22Rv1 (cell line): ENCODE measurements at regions not wholly inside any gene's neighbourhood (a gene's known extent, or its start where the extent isn't known, plus 50 kb on each side); places are given as distances from the start of the nearest gene placed in this dataset.

Experiments used
- ZFX ChIP-seq: fragments of 450-650 bp; IDR thresholded peaks from 2 replicates; pipeline ENCODE4 v1.6.1; 2017; ENCODE audit warnings: antibody characterized with exemption, borderline replicate concordance
- TF ChIP-seq, protein P1 (sequence below): fragments of 450-650 bp; IDR thresholded peaks from 2 replicates; pipeline ENCODE4 v1.5.1; 2017; ENCODE audit warnings: mild to moderate bottlenecking

DNA sequence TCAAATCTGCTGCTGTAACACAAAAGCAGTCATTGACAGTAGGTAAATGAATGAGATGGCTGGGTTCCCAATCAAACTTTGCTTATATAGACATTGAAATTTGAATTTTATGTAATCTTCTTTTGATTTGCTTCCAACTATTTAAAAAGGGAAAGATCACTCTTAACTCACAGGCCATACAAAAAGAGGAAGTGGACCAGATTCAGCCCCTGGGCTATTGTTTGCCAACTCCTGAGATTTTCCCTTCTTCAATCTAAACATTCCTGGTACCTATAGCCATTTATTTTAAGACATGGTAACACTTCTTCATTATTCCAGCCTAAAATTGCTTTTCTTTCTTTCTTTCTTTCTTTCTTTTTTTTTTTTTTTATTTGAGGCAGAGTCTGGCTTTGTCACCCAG is 260.6 kb downstream of the TFAP2A start:
- TF ChIP-seq, protein P1, sequence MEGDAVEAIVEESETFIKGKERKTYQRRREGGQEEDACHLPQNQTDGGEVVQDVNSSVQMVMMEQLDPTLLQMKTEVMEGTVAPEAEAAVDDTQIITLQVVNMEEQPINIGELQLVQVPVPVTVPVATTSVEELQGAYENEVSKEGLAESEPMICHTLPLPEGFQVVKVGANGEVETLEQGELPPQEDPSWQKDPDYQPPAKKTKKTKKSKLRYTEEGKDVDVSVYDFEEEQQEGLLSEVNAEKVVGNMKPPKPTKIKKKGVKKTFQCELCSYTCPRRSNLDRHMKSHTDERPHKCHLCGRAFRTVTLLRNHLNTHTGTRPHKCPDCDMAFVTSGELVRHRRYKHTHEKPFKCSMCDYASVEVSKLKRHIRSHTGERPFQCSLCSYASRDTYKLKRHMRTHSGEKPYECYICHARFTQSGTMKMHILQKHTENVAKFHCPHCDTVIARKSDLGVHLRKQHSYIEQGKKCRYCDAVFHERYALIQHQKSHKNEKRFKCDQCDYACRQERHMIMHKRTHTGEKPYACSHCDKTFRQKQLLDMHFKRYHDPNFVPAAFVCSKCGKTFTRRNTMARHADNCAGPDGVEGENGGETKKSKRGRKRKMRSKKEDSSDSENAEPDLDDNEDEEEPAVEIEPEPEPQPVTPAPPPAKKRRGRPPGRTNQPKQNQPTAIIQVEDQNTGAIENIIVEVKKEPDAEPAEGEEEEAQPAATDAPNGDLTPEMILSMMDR, result no peak
- TF ChIP-seq ZFX, result no peak
